ENCODE measurements at regions not wholly inside any gene's neighbourhood (a gene's known extent, or its start where the extent isn't known, plus 50 kb on each side); places are given as distances from the start of the nearest gene placed in this dataset.

- DNase-seq (ENCODE audit: low read depth in 3 of 3, low spot score in 1 of 3): no peak
Measured at GRCh38 chr3:135784557-135784956, 181.0 kb upstream of the PPP2R3A start.

GRCh38 chr3:135788146-135788545 lies 177.4 kb upstream of the PPP2R3A start:
- DNase-seq (ENCODE audit: low read depth in 3 of 3, low spot score in 1 of 3): no peak

- DNase-seq (ENCODE audit: low read depth in 3 of 3, low spot score in 1 of 3): no peak
Measured at GRCh38 chr3:135788978-135789377, 176.6 kb upstream of the PPP2R3A start.

GRCh38 chr3:135792174-135792573 lies 173.4 kb upstream of the PPP2R3A start:
- no peak for DNase-seq (ENCODE audit: low read depth in 3 of 3, low spot score in 1 of 3)

GRCh38 chr3:135792858-135793475 lies 172.6 kb upstream of the PPP2R3A start:
- no peak for DNase-seq (ENCODE audit: low read depth in 3 of 3, low spot score in 1 of 3)

GRCh38 chr3:135800071-135800549 lies 165.4 kb upstream of the PPP2R3A start:
- DNase-seq (ENCODE audit: low read depth in 3 of 3, low spot score in 1 of 3): no peak

GRCh38 chr3:135801018-135801417 lies 164.5 kb upstream of the PPP2R3A start:
- no peak for DNase-seq (ENCODE audit: low read depth in 3 of 3, low spot score in 1 of 3)

GRCh38 chr3:135802171-135802570 lies 163.4 kb upstream of the PPP2R3A start:
- no peak for DNase-seq (ENCODE audit: low read depth in 3 of 3, low spot score in 1 of 3)

GRCh38 chr3:135803028-135803692 lies 162.4 kb upstream of the PPP2R3A start:
- no peak for DNase-seq (ENCODE audit: low read depth in 3 of 3, low spot score in 1 of 3)

GRCh38 chr3:135805752-135806151 lies 159.8 kb upstream of the PPP2R3A start:
- no peak for DNase-seq (ENCODE audit: low read depth in 3 of 3, low spot score in 1 of 3)

- no peak for DNase-seq (ENCODE audit: low read depth in 3 of 3, low spot score in 1 of 3)
Measured at GRCh38 chr3:135806317-135806716, 159.2 kb upstream of the PPP2R3A start.

- no peak for DNase-seq (ENCODE audit: low read depth in 3 of 3, low spot score in 1 of 3)
Measured at GRCh38 chr3:135807879-135808278, 157.6 kb upstream of the PPP2R3A start.

- DNase-seq (ENCODE audit: low read depth in 3 of 3, low spot score in 1 of 3): no peak
Measured at GRCh38 chr3:135809021-135809634, 156.4 kb upstream of the PPP2R3A start.

GRCh38 chr3:135811651-135812050 lies 153.9 kb upstream of the PPP2R3A start:
- no peak for DNase-seq (ENCODE audit: low read depth in 3 of 3, low spot score in 1 of 3)

GRCh38 chr3:135812057-135812456 lies 153.5 kb upstream of the PPP2R3A start:
- no peak for DNase-seq (ENCODE audit: low read depth in 3 of 3, low spot score in 1 of 3)

GRCh38 chr3:135834465-135834864 lies 131.1 kb upstream of the PPP2R3A start:
- DNase-seq (ENCODE audit: low read depth in 3 of 3, low spot score in 1 of 3): no peak

- DNase-seq (ENCODE audit: low read depth in 3 of 3, low spot score in 1 of 3): no peak
Measured at GRCh38 chr3:135837977-135838631, 127.4 kb upstream of the PPP2R3A start.

GRCh38 chr3:135840436-135840835 lies 125.1 kb upstream of the PPP2R3A start:
- DNase-seq (ENCODE audit: low read depth in 3 of 3, low spot score in 1 of 3): no peak

GRCh38 chr3:135844386-135844785 lies 121.1 kb upstream of the PPP2R3A start:
- DNase-seq (ENCODE audit: low read depth in 3 of 3, low spot score in 1 of 3): no peak

- DNase-seq (ENCODE audit: low read depth in 3 of 3, low spot score in 1 of 3): no peak
Measured at GRCh38 chr3:135848051-135848450, 117.5 kb upstream of the PPP2R3A start.

- DNase-seq (ENCODE audit: low read depth in 3 of 3, low spot score in 1 of 3): no peak
Measured at GRCh38 chr3:135849827-135850226, 115.7 kb upstream of the PPP2R3A start.
